Adrenal gland (tissue), 5 donors: ENCODE measurements at regions not wholly inside any gene's neighbourhood (a gene's known extent, or its start where the extent isn't known, plus 50 kb on each side); places are given as distances from the start of the nearest gene placed in this dataset.

Source experiments
- POLR2A ChIP-seq, 2 donors: fragments of 450-650 bp; IDR thresholded peaks; one replicate each; pipeline ENCODE4 v1.6.1; 2017; ENCODE audit warnings: antibody characterized with exemption in 2 of 2, mild to moderate bottlenecking in 2 of 2, moderate library complexity in 1 of 2
- TF ChIP-seq, protein P1 (sequence below), 6 experiments: fragments of 450-650 bp in 4 of 6; fragments of 200-600 bp in 2 of 6; sonication (generic) in 1 of 6; IDR thresholded peaks; 1 replicate in 5 of 6; 2 replicates in 1 of 6; pipeline versions ENCODE4 v1.5.1 to v1.8.0; 2016 to 2021; ENCODE audit warnings: antibody characterized with exemption in 6 of 6, mild to moderate bottlenecking in 2 of 6, moderate library complexity in 1 of 6
- donor health status: DM: no; HTN: no; CAD: no.

DNA sequence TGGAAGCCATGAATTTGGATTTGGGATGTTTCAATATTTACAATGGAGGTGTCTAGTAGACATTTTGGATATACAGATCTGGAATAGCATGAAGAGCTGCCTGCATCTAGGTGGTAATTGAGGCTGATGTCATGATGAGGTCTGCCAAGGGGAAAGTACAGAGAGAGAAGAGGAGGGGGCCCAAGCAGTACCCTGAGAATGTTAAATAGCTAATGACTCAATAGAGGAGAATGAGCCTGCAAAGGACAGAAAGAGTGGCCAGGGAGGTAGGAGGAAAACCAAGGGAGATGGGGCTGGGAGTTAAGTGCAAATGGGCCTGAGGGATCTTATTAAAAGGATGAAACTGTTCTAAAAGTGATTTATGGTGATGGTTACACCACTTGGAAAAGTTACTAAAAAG lies 182.2 kb upstream of the KIT start:
- no peak for TF ChIP-seq POLR2A (IDR thresholded peaks at IDR 0.05)
- TF ChIP-seq, protein P1, sequence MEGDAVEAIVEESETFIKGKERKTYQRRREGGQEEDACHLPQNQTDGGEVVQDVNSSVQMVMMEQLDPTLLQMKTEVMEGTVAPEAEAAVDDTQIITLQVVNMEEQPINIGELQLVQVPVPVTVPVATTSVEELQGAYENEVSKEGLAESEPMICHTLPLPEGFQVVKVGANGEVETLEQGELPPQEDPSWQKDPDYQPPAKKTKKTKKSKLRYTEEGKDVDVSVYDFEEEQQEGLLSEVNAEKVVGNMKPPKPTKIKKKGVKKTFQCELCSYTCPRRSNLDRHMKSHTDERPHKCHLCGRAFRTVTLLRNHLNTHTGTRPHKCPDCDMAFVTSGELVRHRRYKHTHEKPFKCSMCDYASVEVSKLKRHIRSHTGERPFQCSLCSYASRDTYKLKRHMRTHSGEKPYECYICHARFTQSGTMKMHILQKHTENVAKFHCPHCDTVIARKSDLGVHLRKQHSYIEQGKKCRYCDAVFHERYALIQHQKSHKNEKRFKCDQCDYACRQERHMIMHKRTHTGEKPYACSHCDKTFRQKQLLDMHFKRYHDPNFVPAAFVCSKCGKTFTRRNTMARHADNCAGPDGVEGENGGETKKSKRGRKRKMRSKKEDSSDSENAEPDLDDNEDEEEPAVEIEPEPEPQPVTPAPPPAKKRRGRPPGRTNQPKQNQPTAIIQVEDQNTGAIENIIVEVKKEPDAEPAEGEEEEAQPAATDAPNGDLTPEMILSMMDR (IDR thresholded peaks at IDR 0.05): no peak
